MM.1S (cell line): ENCODE measurements at regions not wholly inside any gene's neighbourhood (a gene's known extent, or its start where the extent isn't known, plus 50 kb on each side); places are given as distances from the start of the nearest gene placed in this dataset.

Experiments used
- EZH2 ChIP-seq: fragments of 300-600 bp; sonication (generic); optimal IDR thresholded peaks from 2 replicates; pipeline ENCODE3; 2017; ENCODE audit warnings: low read depth, mild to moderate bottlenecking, antibody characterized with exemption, low read length, mixed read lengths
- EZH2phosphoT487 ChIP-seq: fragments of 300-600 bp; sonication (generic); IDR thresholded peaks from 2 replicates; pipeline ENCODE4 v1.6.1; 2018; ENCODE audit warnings: antibody characterized with exemption, low read length

DNA sequence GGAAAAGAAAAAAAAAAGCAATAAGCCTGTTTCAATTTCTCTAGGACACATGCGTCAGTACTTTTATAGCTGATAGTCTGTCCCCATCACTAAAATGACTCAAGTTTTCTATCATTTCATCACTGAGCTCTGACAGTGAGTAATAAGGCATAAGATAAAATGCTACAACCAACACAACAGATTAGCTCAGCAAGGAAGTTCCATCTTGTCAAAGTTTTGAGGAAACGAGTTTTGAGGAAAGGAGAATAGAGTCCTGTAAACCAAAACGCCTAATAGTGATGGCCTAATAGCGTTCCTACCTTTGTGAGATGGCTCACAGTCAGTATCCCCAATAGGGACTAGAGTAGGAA lies 145.1 kb downstream of the LACC1 start:
- TF ChIP-seq EZH2phosphoT487 (no peak), EZH2 (no peak)
